Natural killer cell treated with Interleukin-12 subunit alpha and Interleukin-12 subunit beta and Interleukin-15 and Interleukin-18, amount 100 ng/mL, for 72 hours (primary cell): ENCODE measurements at regions not wholly inside any gene's neighbourhood (a gene's known extent, or its start where the extent isn't known, plus 50 kb on each side); places are given as distances from the start of the nearest gene placed in this dataset.

Experiments
- ATAC-seq, 2 donors: fragments of 150-1000 bp; cut with Tn5 transposase in 1 of 2; sonication (Bioruptor Pico), chemical (Tn5 transposase) in 1 of 2; 2 replicates each; pipeline ENCODE4 v1.10.0; 2021
- DNase-seq: peaks from one replicate; pipeline ENCODE4 v3.0.0; 2022; ENCODE audit warnings: low spot score
- H3K27ac Mint-ChIP-seq, 2 donors: 1 replicate in 1 of 2; 2 replicates in 1 of 2; pipeline ENCODE4 v1.8.0; 2022; ENCODE audit warnings: mixed read lengths in 2 of 2, mild to moderate bottlenecking in 1 of 2, moderate library complexity in 1 of 2
- H3K27me3 Mint-ChIP-seq, 2 donors: 1 replicate in 1 of 2; 2 replicates in 1 of 2; pipeline ENCODE4 v1.8.0; 2022; ENCODE audit warnings: mixed read lengths in 2 of 2
- H3K36me3 Mint-ChIP-seq: one replicate; pipeline ENCODE4 v1.8.0; 2022; ENCODE audit warnings: mixed read lengths
- H3K4me1 Mint-ChIP-seq, 2 donors: 1 replicate in 1 of 2; 2 replicates in 1 of 2; pipeline ENCODE4 v1.8.0; 2022; ENCODE audit warnings: low read depth in 2 of 2, mixed read lengths in 2 of 2, mild to moderate bottlenecking in 1 of 2
- H3K4me3 Mint-ChIP-seq: one replicate; pipeline ENCODE4 v1.8.0; 2022; ENCODE audit warnings: mixed read lengths
- H3K9me3 Mint-ChIP-seq: 2 replicates; pipeline ENCODE4 v1.8.0; 2022; ENCODE audit warnings: mixed read lengths

GRCh38 chr1:11357276-11357675, 84.3 kb downstream of the UBIAD1 start:
- H3K9me3 Mint-ChIP-seq, result no peaks in the 10 kb centered on the region
- no peak overlapping the region for H3K4me3 Mint-ChIP-seq
- ATAC-seq, result no peak
- peaks cover 7 to 12% of the 10 kb centered on the region in 2 donors for H3K4me1 Mint-ChIP-seq
- no peaks in the 10 kb centered on the region for H3K36me3 Mint-ChIP-seq
- peaks cover 4 to 23% of the 10 kb centered on the region in 2 donors for H3K27me3 Mint-ChIP-seq
- no peak for DNase-seq
- no peak overlapping the region for H3K27ac Mint-ChIP-seq

- ATAC-seq, result no peak
- Mint-ChIP-seq H3K27me3 (peaks cover 4 to 23% of the 10 kb centered on the region in 2 donors), H3K36me3 (no peaks in the 10 kb centered on the region), H3K4me1 (peaks cover 0 to 3% of the 10 kb centered on the region in 2 donors), H3K4me3 (no peak overlapping the region), H3K9me3 (no peaks in the 10 kb centered on the region), H3K27ac (no peak overlapping the region)
- no peak for DNase-seq
Measured at GRCh38 chr1:11358984-11359383, 86.0 kb downstream of the UBIAD1 start.

GRCh38 chr1:11362547-11363021, 89.6 kb downstream of the UBIAD1 start:
- Mint-ChIP-seq H3K4me1 (no peaks in the 10 kb centered on the region), H3K4me3 (no peak overlapping the region), H3K27ac (no peak overlapping the region), H3K27me3 (peaks cover 2 to 13% of the 10 kb centered on the region in 2 donors), H3K36me3 (no peaks in the 10 kb centered on the region), H3K9me3 (no peaks in the 10 kb centered on the region)
- ATAC-seq, result no peak
- no peak for DNase-seq

- no peak overlapping the region for H3K4me3 Mint-ChIP-seq
- no peak for ATAC-seq
- peaks cover 1 to 2% of the 10 kb centered on the region in 2 donors for H3K27me3 Mint-ChIP-seq
- no peak overlapping the region for H3K27ac Mint-ChIP-seq
- no peaks in the 10 kb centered on the region for H3K36me3 Mint-ChIP-seq
- no peaks in the 10 kb centered on the region for H3K9me3 Mint-ChIP-seq
- no peaks in the 10 kb centered on the region for H3K4me1 Mint-ChIP-seq
- DNase-seq, result no peak
Measured at GRCh38 chr1:11364170-11364569, 91.2 kb downstream of the UBIAD1 start.

GRCh38 chr1:11365744-11366387, 92.9 kb downstream of the UBIAD1 start:
- Mint-ChIP-seq H3K9me3 (no peaks in the 10 kb centered on the region), H3K4me1 (no peaks in the 10 kb centered on the region), H3K4me3 (no peak overlapping the region), H3K27me3 (peaks cover 6 to 9% of the 10 kb centered on the region in 2 donors), H3K36me3 (no peaks in the 10 kb centered on the region), H3K27ac (no peak overlapping the region)
- DNase-seq (no peak), ATAC-seq (no peak)

GRCh38 chr1:11373029-11373894, 100.3 kb downstream of the UBIAD1 start:
- peaks cover 9 to 11% of the 10 kb centered on the region in 2 donors for H3K27me3 Mint-ChIP-seq
- ATAC-seq (no peak), DNase-seq (no peak)
- no peak overlapping the region for H3K4me3 Mint-ChIP-seq
- H3K36me3 Mint-ChIP-seq, result no peaks in the 10 kb centered on the region
- H3K9me3 Mint-ChIP-seq, result no peaks in the 10 kb centered on the region
- no peak overlapping the region for H3K27ac Mint-ChIP-seq
- H3K4me1 Mint-ChIP-seq, result peaks cover 13 to 14% of the 10 kb centered on the region in 2 donors

- peak in 1 of 2 donors; percentile 24 for ATAC-seq
- H3K4me1 Mint-ChIP-seq, result peaks cover 13 to 14% of the 10 kb centered on the region in 2 donors
- H3K27me3 Mint-ChIP-seq, result peaks cover 9 to 11% of the 10 kb centered on the region in 2 donors
- no peaks in the 10 kb centered on the region for H3K36me3 Mint-ChIP-seq
- DNase-seq, result no peak
- H3K9me3 Mint-ChIP-seq, result no peaks in the 10 kb centered on the region
- H3K4me3 Mint-ChIP-seq, result no peak overlapping the region
- no peak overlapping the region for H3K27ac Mint-ChIP-seq
Measured at GRCh38 chr1:11373895-11374747, 101.1 kb downstream of the UBIAD1 start.

GRCh38 chr1:11374748-11375110, 101.7 kb downstream of the UBIAD1 start:
- Mint-ChIP-seq H3K27ac (no peak overlapping the region), H3K9me3 (no peaks in the 10 kb centered on the region), H3K4me3 (no peak overlapping the region), H3K36me3 (no peaks in the 10 kb centered on the region), H3K4me1 (peaks cover 13 to 14% of the 10 kb centered on the region in 2 donors), H3K27me3 (peaks cover 7 to 12% of the 10 kb centered on the region in 2 donors)
- DNase-seq (no peak), ATAC-seq (peak in 1 of 2 donors; percentile 8)

- Mint-ChIP-seq H3K4me1 (peaks cover 13 to 14% of the 10 kb centered on the region in 2 donors), H3K9me3 (no peaks in the 10 kb centered on the region), H3K27ac (no peak overlapping the region), H3K27me3 (peaks cover 13 to 14% of the 10 kb centered on the region in 2 donors), H3K4me3 (no peak overlapping the region), H3K36me3 (no peaks in the 10 kb centered on the region)
- DNase-seq (no peak), ATAC-seq (no peak)
Measured at GRCh38 chr1:11377001-11377583, 101.9 kb upstream of the DISP3 start.

- peaks cover 14 to 16% of the 10 kb centered on the region in 2 donors for H3K4me1 Mint-ChIP-seq
- H3K27me3 Mint-ChIP-seq, result peaks cover 14% of the 10 kb centered on the region in 2 donors
- no peak overlapping the region for H3K27ac Mint-ChIP-seq
- DNase-seq, result no peak
- H3K36me3 Mint-ChIP-seq, result no peaks in the 10 kb centered on the region
- H3K4me3 Mint-ChIP-seq, result no peak overlapping the region
- ATAC-seq, result no peak
- no peaks in the 10 kb centered on the region for H3K9me3 Mint-ChIP-seq
Measured at GRCh38 chr1:11377954-11378353, 101.0 kb upstream of the DISP3 start.

- Mint-ChIP-seq H3K27ac (no peak overlapping the region), H3K9me3 (no peaks in the 10 kb centered on the region), H3K27me3 (peaks cover 19% of the 10 kb centered on the region in 2 donors), H3K36me3 (no peaks in the 10 kb centered on the region), H3K4me3 (no peak overlapping the region), H3K4me1 (peaks cover 14 to 18% of the 10 kb centered on the region in 2 donors)
- no peak for DNase-seq
- ATAC-seq, result no peak
Measured at GRCh38 chr1:11379851-11380250, 99.1 kb upstream of the DISP3 start.

GRCh38 chr1:11380500-11380899, 98.5 kb upstream of the DISP3 start:
- Mint-ChIP-seq H3K27ac (no peak overlapping the region), H3K27me3 (peaks cover 19 to 23% of the 10 kb centered on the region in 2 donors), H3K36me3 (no peaks in the 10 kb centered on the region), H3K4me3 (no peak overlapping the region), H3K9me3 (no peaks in the 10 kb centered on the region), H3K4me1 (peaks cover 14 to 18% of the 10 kb centered on the region in 2 donors)
- DNase-seq (no peak), ATAC-seq (no peak)

- H3K27me3 Mint-ChIP-seq, result peaks cover 28 to 32% of the 10 kb centered on the region in 2 donors
- no peak overlapping the region for H3K27ac Mint-ChIP-seq
Measured at GRCh38 chr1:11383553-11384169, 95.3 kb upstream of the DISP3 start.

More at GRCh38 chr1:11383553-11384169, 95.3 kb upstream of the DISP3 start:
- DNase-seq (no peak), ATAC-seq (peak in 1 of 2 donors; percentile 64)
- H3K9me3 Mint-ChIP-seq, result no peaks in the 10 kb centered on the region
- peaks cover 14 to 21% of the 10 kb centered on the region in 2 donors for H3K4me1 Mint-ChIP-seq
- no peaks in the 10 kb centered on the region for H3K36me3 Mint-ChIP-seq
- peak overlapping the region; percentile 34 for H3K4me3 Mint-ChIP-seq
